SK-N-MC (cell line): ENCODE measurements at regions not wholly inside any gene's neighbourhood (a gene's known extent, or its start where the extent isn't known, plus 50 kb on each side); places are given as distances from the start of the nearest gene placed in this dataset.

Experiments
- EZH2 ChIP-seq: fragments of 200-600 bp; sonication (generic); IDR thresholded peaks from one replicate; pipeline ENCODE4 v1.6.1; 2017; ENCODE audit warnings: antibody characterized with exemption
- POLR2AphosphoS5 ChIP-seq: IDR thresholded peaks from 2 replicates; pipeline ENCODE4 v1.6.1; 2012; ENCODE audit warnings: mild to moderate bottlenecking, low read depth, low read length, borderline replicate concordance

DNA sequence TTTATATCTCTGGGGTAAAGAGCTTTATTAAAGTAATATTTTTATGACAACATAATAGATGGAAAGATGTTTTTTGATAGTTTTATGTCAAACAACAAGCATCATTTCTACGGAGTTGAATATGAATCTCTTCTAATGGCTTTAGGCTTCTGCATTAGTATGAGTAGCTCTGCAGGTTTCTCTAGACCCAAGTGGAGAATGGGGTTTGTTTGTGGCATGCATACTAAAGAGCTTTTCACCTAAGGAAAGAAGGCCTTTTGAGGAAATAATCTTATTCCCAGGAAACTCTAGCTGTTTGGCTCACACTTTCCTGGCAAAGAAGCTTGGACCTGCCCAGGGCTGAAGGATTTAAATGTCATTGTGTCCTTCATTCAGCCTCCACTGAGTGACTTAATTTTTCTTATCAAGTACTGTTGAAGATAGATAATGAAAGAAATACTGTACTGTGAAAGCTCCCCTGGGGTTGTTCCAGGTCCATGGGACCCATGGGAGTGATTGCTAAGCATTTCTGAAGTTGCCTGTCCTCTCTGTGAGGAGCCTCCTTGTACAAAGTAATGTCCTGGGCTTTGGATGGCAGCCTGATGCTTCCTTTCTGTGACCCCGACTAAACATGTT lies 469.3 kb downstream of the LRIG3 start:
- TF ChIP-seq POLR2AphosphoS5 (no peak), EZH2 (no peak)
